ENCODE measurements at regions not wholly inside any gene's neighbourhood (a gene's known extent, or its start where the extent isn't known, plus 50 kb on each side); places are given as distances from the start of the nearest gene placed in this dataset.

GRCh38 chr2:58560531-58560930 lies 319.4 kb upstream of the FANCL start:
- no peak for FAIRE-seq

GRCh38 chr2:58558881-58559280 lies 317.8 kb upstream of the FANCL start:
- FAIRE-seq, result no peak

GRCh38 chr2:58557176-58557575 lies 316.1 kb upstream of the FANCL start:
- FAIRE-seq, result no peak

DNA sequence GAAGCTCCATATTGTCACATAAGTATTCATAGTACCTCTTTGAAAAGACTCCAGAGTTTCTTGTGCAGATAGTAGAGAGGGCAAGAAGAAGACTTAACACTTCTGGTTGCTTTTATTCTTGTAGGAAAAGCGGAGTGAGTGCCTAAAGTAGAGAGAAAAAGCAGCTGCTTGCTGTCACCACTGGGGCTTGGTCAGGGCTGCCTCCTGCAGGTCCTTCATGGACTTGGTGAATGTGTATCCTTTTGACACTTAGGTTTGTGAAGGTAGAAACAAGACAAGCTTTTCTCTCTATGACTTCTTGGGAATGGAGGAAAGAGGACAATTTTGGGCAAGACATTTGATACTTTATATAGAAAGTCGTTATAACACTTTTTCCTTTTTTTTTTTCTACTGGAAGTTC lies 312.8 kb upstream of the FANCL start:
- FAIRE-seq, result no peak

GRCh38 chr2:58553522-58553921 lies 312.4 kb upstream of the FANCL start:
- no peak for FAIRE-seq

GRCh38 chr2:58545300-58546280 lies 304.5 kb upstream of the FANCL start:
- no peak for FAIRE-seq

- no peak for FAIRE-seq
Measured at GRCh38 chr2:58543442-58543841, 302.3 kb upstream of the FANCL start.

GRCh38 chr2:58541511-58541910 lies 300.4 kb upstream of the FANCL start:
- FAIRE-seq, result no peak

GRCh38 chr2:58540681-58541080 lies 299.6 kb upstream of the FANCL start:
- no peak for FAIRE-seq

- FAIRE-seq, result no peak
Measured at GRCh38 chr2:58539973-58540372, 298.8 kb upstream of the FANCL start.

DNA sequence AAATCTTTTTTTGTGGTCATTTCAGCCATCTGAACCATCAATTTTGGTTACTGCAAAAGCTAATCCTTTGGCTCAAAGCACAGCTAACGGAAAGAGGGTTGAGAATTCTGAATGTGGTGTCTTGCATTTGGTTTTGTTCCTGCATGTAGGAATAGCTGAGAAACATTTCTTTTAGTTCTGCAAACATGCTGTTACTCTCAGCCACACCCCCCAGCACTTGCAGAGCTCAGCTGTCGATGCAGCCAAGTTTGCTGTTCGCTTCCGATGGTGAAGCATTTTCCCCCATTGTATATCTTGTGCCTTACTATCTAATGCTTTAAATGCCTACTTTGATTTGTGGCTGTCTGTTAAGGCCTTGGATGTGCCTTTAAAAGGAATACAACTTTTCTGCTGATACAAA lies 294.9 kb upstream of the FANCL start:
- FAIRE-seq, result no peak

GRCh38 chr2:58535182-58535581 lies 294.1 kb upstream of the FANCL start:
- FAIRE-seq, result no peak

GRCh38 chr2:58533376-58533775 lies 292.3 kb upstream of the FANCL start:
- FAIRE-seq, result no peak

GRCh38 chr2:58532641-58533040 lies 291.5 kb upstream of the FANCL start:
- FAIRE-seq, result no peak

DNA sequence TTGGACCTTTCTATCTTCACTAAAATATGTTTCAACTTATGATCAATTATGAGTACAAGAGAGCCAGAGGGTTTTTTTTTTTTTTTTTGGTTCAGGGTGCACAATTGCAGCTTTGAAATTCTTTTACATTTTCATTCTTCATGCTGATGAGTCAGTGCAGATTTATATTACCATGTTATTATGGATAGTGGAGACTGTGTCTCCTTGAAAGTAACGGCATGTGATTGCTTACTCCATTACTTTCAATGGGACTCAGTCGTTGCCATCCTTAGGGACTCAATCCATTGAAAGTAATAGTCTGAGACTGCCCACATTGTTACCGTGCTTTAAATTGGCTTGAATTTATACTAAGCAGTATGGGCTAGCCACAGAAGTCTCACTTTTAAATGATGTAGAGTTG lies 286.5 kb upstream of the FANCL start:
- FAIRE-seq, result no peak

- FAIRE-seq, result no peak
Measured at GRCh38 chr2:58521803-58522554, 280.9 kb upstream of the FANCL start.

GRCh38 chr2:58520903-58521302 lies 279.8 kb upstream of the FANCL start:
- no peak for FAIRE-seq

DNA sequence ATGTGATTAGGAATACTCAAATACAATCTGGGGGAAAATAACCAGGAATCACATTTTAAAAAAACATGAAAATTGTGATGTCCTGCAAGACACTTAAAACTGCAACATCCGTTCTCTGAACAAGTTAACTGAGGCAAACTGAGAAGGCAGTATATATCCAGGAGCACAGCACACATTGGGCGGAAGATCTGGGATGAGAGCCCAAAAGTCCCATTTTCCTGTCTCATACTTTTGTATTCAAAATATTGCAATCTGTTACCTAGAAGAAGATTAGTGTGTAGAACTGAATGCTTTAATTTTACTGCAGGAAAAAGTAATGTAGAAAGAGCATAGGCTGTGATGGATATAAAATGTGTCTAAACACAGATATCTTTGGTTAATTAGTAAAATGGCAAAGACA lies 276.8 kb upstream of the FANCL start:
- no peak for FAIRE-seq

DNA sequence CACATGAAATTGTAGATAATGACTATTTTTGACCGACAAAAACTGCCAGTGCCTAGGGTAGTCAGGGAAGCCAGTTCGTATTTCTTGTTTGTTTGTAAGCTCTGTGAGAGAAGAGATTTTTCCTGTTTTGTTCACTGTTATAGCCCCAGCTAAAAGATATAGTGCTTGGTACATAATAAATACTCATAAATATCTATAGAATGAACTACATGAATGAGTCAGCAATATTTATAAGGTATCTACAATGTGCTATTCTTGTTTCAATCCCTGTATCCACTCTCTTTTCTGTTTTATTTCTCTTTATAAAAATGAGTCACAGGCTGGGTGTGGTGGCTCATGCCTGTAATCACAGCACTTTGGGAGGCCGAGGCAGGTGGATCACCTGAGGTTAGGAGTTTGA lies 275.6 kb upstream of the FANCL start:
- no peak for FAIRE-seq

- FAIRE-seq, result no peak
Measured at GRCh38 chr2:58515827-58516573, 274.9 kb upstream of the FANCL start.

DNA sequence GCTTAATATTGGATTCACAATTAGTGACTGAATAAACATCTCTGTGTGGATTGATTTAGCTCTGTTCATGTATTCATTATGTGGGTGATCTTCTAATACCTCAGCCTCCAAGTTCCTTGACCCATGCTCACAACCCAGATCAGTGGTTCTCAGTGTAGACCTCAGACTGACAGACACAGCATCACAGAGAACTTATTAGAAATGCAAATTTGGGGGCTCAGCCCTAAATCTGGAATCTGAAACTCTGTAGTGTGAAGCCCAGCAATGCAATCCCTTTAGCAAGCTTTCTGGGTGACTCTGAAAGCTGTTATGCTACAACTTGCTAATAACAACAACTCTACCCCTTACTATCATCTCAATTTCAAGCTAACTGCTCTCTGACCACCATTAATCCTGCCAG lies 273.1 kb upstream of the FANCL start:
- FAIRE-seq, result no peak

- FAIRE-seq, result no peak
Measured at GRCh38 chr2:58512878-58513277, 271.8 kb upstream of the FANCL start.

DNA sequence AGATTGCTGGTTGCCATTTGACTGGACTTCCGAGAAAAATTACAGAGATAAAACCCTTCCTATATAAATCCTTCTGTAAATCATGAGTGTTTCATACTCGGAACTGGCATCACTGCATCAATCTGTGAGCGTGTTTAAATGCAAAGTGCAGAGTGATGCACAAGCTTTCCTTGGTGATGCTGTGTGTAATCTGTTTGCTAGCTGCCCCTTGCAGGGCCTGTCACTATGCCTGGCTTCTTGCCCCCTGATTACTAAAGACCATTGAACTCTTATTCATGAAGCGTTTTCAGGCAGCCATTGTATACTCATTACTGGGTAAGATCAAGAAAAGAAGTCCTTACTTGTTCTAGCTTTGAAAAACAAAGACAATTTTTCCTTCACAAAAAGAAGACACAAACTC lies 266.9 kb upstream of the FANCL start:
- FAIRE-seq, result no peak

Data from TTC549 (cell line).